ENCODE measurements at regions not wholly inside any gene's neighbourhood (a gene's known extent, or its start where the extent isn't known, plus 50 kb on each side); places are given as distances from the start of the nearest gene placed in this dataset.

GRCh38 chr20:22914291-22914690 lies 120.8 kb upstream of the SSTR4 start:
- Mint-ChIP-seq H3K4me3 (no peak overlapping the region), H3K4me1 (ENCODE audit: low read depth) (no peaks in the 10 kb centered on the region), H3K27ac (no peak overlapping the region), H3K27me3 (no peaks in the 10 kb centered on the region), H3K9me3 (peaks cover 13% of the 10 kb centered on the region), H3K36me3 (ENCODE audit: low read depth) (no peaks in the 10 kb centered on the region)
- Histone ChIP-seq H3K4me3 (ENCODE audit: low read length) (no peak overlapping the region), H3K36me3 (ENCODE audit: insufficient read depth, low read length) (no peaks in the 10 kb centered on the region), H3K4me1 (ENCODE audit: insufficient read depth, low read length) (no peaks in the 10 kb centered on the region), H3K9me3 (ENCODE audit: control insufficient read depth in 1 of 2, insufficient read depth in 1 of 2, low read length in 2 of 2) (peaks cover 0 to 6% of the 10 kb centered on the region in 2 experiments), H3K27me3 (ENCODE audit: control insufficient read depth in 1 of 2, insufficient read depth in 2 of 2, low read length in 2 of 2) (no peaks in the 10 kb centered on the region), H3K27ac (ENCODE audit: low read depth in 1 of 2, low read length in 2 of 2) (no peak overlapping the region)
- DNase-seq, result no peak
- intact Hi-C loops (cut with DNase I, micrococcal nuclease), result no loop called here
- ChIA-PET CTCF (no interaction called here), POLR2A (no interaction called here)
- no peak for TF ChIP-seq CTCF (IDR thresholded peaks at IDR 0.05)
- ATAC-seq (ENCODE audit: poor library complexity), result no peak

GRCh38 chr20:22915512-22915911 lies 119.6 kb upstream of the SSTR4 start:
- no peak overlapping the region for H3K27ac Mint-ChIP-seq
- TF ChIP-seq CTCF (IDR thresholded peaks at IDR 0.05), result no peak
- H3K36me3 Mint-ChIP-seq (ENCODE audit: low read depth), result no peaks in the 10 kb centered on the region
- CTCF ChIA-PET, result no interaction called here
- intact Hi-C loops (cut with DNase I, micrococcal nuclease), result no loop called here
- H3K4me1 Mint-ChIP-seq (ENCODE audit: low read depth), result no peaks in the 10 kb centered on the region
- H3K36me3 ChIP-seq (ENCODE audit: insufficient read depth, low read length), result no peaks in the 10 kb centered on the region
- H3K9me3 ChIP-seq (ENCODE audit: control insufficient read depth in 1 of 2, insufficient read depth in 1 of 2, low read length in 2 of 2), result peaks cover 0 to 6% of the 10 kb centered on the region in 2 experiments
- no peaks in the 10 kb centered on the region for H3K27me3 Mint-ChIP-seq
- H3K4me3 ChIP-seq (ENCODE audit: low read length), result no peak overlapping the region
- no peaks in the 10 kb centered on the region for H3K4me1 ChIP-seq (ENCODE audit: insufficient read depth, low read length)
- DNase-seq (no peak), ATAC-seq (ENCODE audit: poor library complexity) (no peak)
- no peak overlapping the region for H3K27ac ChIP-seq (ENCODE audit: low read depth in 1 of 2, low read length in 2 of 2)
- H3K4me3 Mint-ChIP-seq, result no peak overlapping the region
- POLR2A ChIA-PET, result no interaction called here
- peaks cover 13% of the 10 kb centered on the region for H3K9me3 Mint-ChIP-seq
- no peaks in the 10 kb centered on the region for H3K27me3 ChIP-seq (ENCODE audit: control insufficient read depth in 1 of 2, insufficient read depth in 2 of 2, low read length in 2 of 2)

GRCh38 chr20:22916021-22916842 lies 118.9 kb upstream of the SSTR4 start:
- H3K4me3 Mint-ChIP-seq, result no peak overlapping the region
- POLR2A ChIA-PET, result no interaction called here
- no peak overlapping the region for H3K27ac Mint-ChIP-seq
- no peaks in the 10 kb centered on the region for H3K36me3 Mint-ChIP-seq (ENCODE audit: low read depth)
- intact Hi-C loops (cut with DNase I, micrococcal nuclease), result no loop called here
- peaks cover 1% of the 10 kb centered on the region for H3K27me3 Mint-ChIP-seq
- H3K4me1 Mint-ChIP-seq (ENCODE audit: low read depth), result no peaks in the 10 kb centered on the region
- peaks cover 13% of the 10 kb centered on the region for H3K9me3 Mint-ChIP-seq
- CTCF ChIA-PET, result no interaction called here
- DNase-seq, result no peak
- Histone ChIP-seq H3K4me1 (ENCODE audit: insufficient read depth, low read length) (no peaks in the 10 kb centered on the region), H3K36me3 (ENCODE audit: insufficient read depth, low read length) (no peaks in the 10 kb centered on the region), H3K27me3 (ENCODE audit: control insufficient read depth in 1 of 2, insufficient read depth in 2 of 2, low read length in 2 of 2) (no peaks in the 10 kb centered on the region), H3K27ac (ENCODE audit: low read depth in 1 of 2, low read length in 2 of 2) (no peak overlapping the region), H3K9me3 (ENCODE audit: control insufficient read depth in 1 of 2, insufficient read depth in 1 of 2, low read length in 2 of 2) (peaks cover 0 to 6% of the 10 kb centered on the region in 2 experiments), H3K4me3 (ENCODE audit: low read length) (no peak overlapping the region)
- no peak for ATAC-seq (ENCODE audit: poor library complexity)
- TF ChIP-seq CTCF (IDR thresholded peaks at IDR 0.05), result no peak

Data from CD4-positive, alpha-beta T cell (primary cell).